Fibroblast of lung (primary cell): ENCODE measurements at regions not wholly inside any gene's neighbourhood (a gene's known extent, or its start where the extent isn't known, plus 50 kb on each side); places are given as distances from the start of the nearest gene placed in this dataset.

ENCODE experiments used
- DNase-seq, 2 donors: peaks; one replicate each; pipeline versions ENCODE4 v3.0.0 to v3.0.0-alpha.2; 2010; ENCODE audit warnings: low read depth in 2 of 2
- H2AFZ ChIP-seq: 2 replicates; pipeline ENCODE4 v1.5.1; 2012; ENCODE audit warnings: low read length, control low read depth, inconsistent platforms
- H3K27ac ChIP-seq: 2 replicates; pipeline ENCODE4 v1.5.1; 2011; ENCODE audit warnings: low read length, control low read depth; ENCODE audit not compliant: insufficient read depth
- H3K27me3 ChIP-seq: 2 replicates; pipeline ENCODE4 v1.5.1; 2011; ENCODE audit warnings: mild to moderate bottlenecking, low read length; ENCODE audit not compliant: control insufficient read depth, insufficient read depth
- H3K36me3 ChIP-seq: 2 replicates; pipeline ENCODE4 v1.5.1; 2011; ENCODE audit warnings: low read length; ENCODE audit not compliant: control insufficient read depth, insufficient read depth
- H3K4me1 ChIP-seq: 2 replicates; pipeline ENCODE4 v1.5.1; 2011; ENCODE audit warnings: low read length; ENCODE audit not compliant: control insufficient read depth, insufficient read depth; ENCODE audit errors: extremely low read depth
- H3K4me2 ChIP-seq: 2 replicates; pipeline ENCODE4 v1.5.1; 2011; ENCODE audit warnings: low read length, control low read depth; ENCODE audit not compliant: insufficient read depth; ENCODE audit errors: extremely low read depth
- H3K4me3 ChIP-seq, 4 experiments: fragments of 200-600 bp in 1 of 4; sonication (generic) in 1 of 4; replicated peaks in 1 of 4; 2 replicates each; pipeline ENCODE4 v1.5.1; 2011 to 2016; ENCODE audit warnings: low read length in 4 of 4, low read depth in 3 of 4, mild to moderate bottlenecking in 3 of 4, control low read depth in 2 of 4, inconsistent platforms in 1 of 4, mixed read lengths in 1 of 4; ENCODE audit not compliant: insufficient read depth in 1 of 4; ENCODE audit errors: control extremely low read depth in 1 of 4
- H3K79me2 ChIP-seq: 2 replicates; pipeline ENCODE4 v1.5.1; 2012; ENCODE audit warnings: mild to moderate bottlenecking, low read length, inconsistent platforms; ENCODE audit not compliant: control insufficient read depth, insufficient read depth
- H3K9ac ChIP-seq: 2 replicates; pipeline ENCODE4 v1.5.1; 2011; ENCODE audit warnings: mild to moderate bottlenecking, low read length, control low read depth; ENCODE audit not compliant: insufficient read depth
- H3K9me3 ChIP-seq: 2 replicates; pipeline ENCODE4 v1.5.1; 2012; ENCODE audit warnings: low read depth, low read length; ENCODE audit not compliant: control insufficient read depth, insufficient read depth
- H4K20me1 ChIP-seq: 2 replicates; pipeline ENCODE4 v1.5.1; 2011; ENCODE audit warnings: low read length; ENCODE audit not compliant: control insufficient read depth, insufficient read depth; ENCODE audit errors: extremely low read depth
- CTCF ChIP-seq, 2 donors: IDR thresholded peaks in 1 of 2; conservative IDR thresholded peaks in 1 of 2; 1 replicate in 1 of 2; 2 replicates in 1 of 2; pipeline ENCODE4 v1.5.1; 2011 to 2012; ENCODE audit warnings: low read length in 2 of 2, control low read depth in 1 of 2, inconsistent platforms in 1 of 2, low read depth in 1 of 2, mild to moderate bottlenecking in 1 of 2
- EZH2 ChIP-seq: IDR thresholded peaks from 2 replicates; pipeline ENCODE4 v1.5.1; 2012; ENCODE audit warnings: low read length, control low read depth, mild to moderate bottlenecking; ENCODE audit errors: missing control alignments

- no peaks in the 10 kb centered on the region for H3K79me2 ChIP-seq
- H3K27me3 ChIP-seq, result no peaks in the 10 kb centered on the region
- H4K20me1 ChIP-seq, result no peaks in the 10 kb centered on the region
- no peak for DNase-seq
- H3K36me3 ChIP-seq, result no peaks in the 10 kb centered on the region
- no peak overlapping the region for H3K4me2 ChIP-seq
- H3K9me3 ChIP-seq, result no peaks in the 10 kb centered on the region
- no peaks in the 10 kb centered on the region for H3K4me1 ChIP-seq
- TF ChIP-seq EZH2 (no peak), CTCF (conservative IDR thresholded peaks at IDR 0.05 in 1 of 2, IDR thresholded peaks at IDR 0.05 in 1 of 2; ENCODE audit: low read depth in 1 of 2, low read length in 2 of 2) (no peak)
- no peak overlapping the region for H3K9ac ChIP-seq
- no peak overlapping the region for H2AFZ ChIP-seq
- no peak overlapping the region for H3K27ac ChIP-seq
- H3K4me3 ChIP-seq, result no peak overlapping the region
Observed at GRCh38 chr16:8098947-8099512, 491.3 kb downstream of the TMEM114 start.

- no peaks in the 10 kb centered on the region for H3K79me2 ChIP-seq
- no peak overlapping the region for H3K4me3 ChIP-seq
- DNase-seq, result no peak
- H3K27ac ChIP-seq, result no peak overlapping the region
- H3K4me1 ChIP-seq, result no peaks in the 10 kb centered on the region
- no peaks in the 10 kb centered on the region for H3K27me3 ChIP-seq
- H3K36me3 ChIP-seq, result no peaks in the 10 kb centered on the region
- H4K20me1 ChIP-seq, result no peaks in the 10 kb centered on the region
- H3K9me3 ChIP-seq, result no peaks in the 10 kb centered on the region
- H3K9ac ChIP-seq, result no peak overlapping the region
- no peak overlapping the region for H3K4me2 ChIP-seq
- no peak overlapping the region for H2AFZ ChIP-seq
- no peak for TF ChIP-seq EZH2
Observed at GRCh38 chr16:8096211-8096610, 494.1 kb downstream of the TMEM114 start.

GRCh38 chr16:8094696-8095095 is 495.6 kb downstream of the TMEM114 start:
- DNase-seq, result no peak
- TF ChIP-seq CTCF (conservative IDR thresholded peaks at IDR 0.05 in 1 of 2, IDR thresholded peaks at IDR 0.05 in 1 of 2; ENCODE audit: low read depth in 1 of 2, low read length in 2 of 2) (no peak), EZH2 (no peak)
- H3K9me3 ChIP-seq, result no peaks in the 10 kb centered on the region
- no peaks in the 10 kb centered on the region for H3K4me1 ChIP-seq
- no peak overlapping the region for H3K27ac ChIP-seq
- no peaks in the 10 kb centered on the region for H3K79me2 ChIP-seq
- no peak overlapping the region for H3K4me2 ChIP-seq
- no peaks in the 10 kb centered on the region for H3K27me3 ChIP-seq
- H3K9ac ChIP-seq, result no peak overlapping the region
- no peaks in the 10 kb centered on the region for H3K36me3 ChIP-seq
- no peak overlapping the region for H2AFZ ChIP-seq
- no peaks in the 10 kb centered on the region for H4K20me1 ChIP-seq
- no peak overlapping the region for H3K4me3 ChIP-seq
